ENCODE measurements at regions not wholly inside any gene's neighbourhood (a gene's known extent, or its start where the extent isn't known, plus 50 kb on each side); places are given as distances from the start of the nearest gene placed in this dataset.

DNA sequence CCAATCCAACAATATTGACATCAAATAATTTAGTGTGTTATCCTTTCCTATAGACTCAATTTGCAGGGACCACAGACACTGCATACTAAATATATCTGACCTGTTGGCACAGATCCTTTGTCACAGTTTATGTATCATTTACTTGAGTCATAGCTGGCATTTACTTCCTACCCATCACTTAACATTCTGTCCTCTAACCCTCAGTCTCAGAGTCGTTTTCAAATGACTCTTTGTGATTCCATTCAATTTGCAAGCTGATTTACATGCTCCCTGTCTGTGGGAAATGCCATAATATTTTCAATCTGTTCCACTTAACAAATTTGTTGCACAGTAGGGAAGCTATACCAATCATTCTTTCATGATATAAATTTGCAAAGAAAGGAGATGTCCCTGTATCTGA lies 265.7 kb upstream of the EDIL3 start:
- Histone ChIP-seq H4K12ac (ENCODE audit: low read depth, low read length) (no peak overlapping the region), H3K79me1 (ENCODE audit: low read length) (no peaks in the 10 kb centered on the region), H3K18ac (ENCODE audit: low read length) (no peak overlapping the region), H3K9ac (ENCODE audit: low read length) (no peak overlapping the region), H2BK120ac (ENCODE audit: insufficient read depth, low read length, poor library complexity) (no peak overlapping the region), H3K23ac (ENCODE audit: low read length) (no peak overlapping the region), H3K9me3 (ENCODE audit: insufficient read depth, low read depth, low read length) (no peaks in the 10 kb centered on the region), H3K14ac (ENCODE audit: low read length) (no peak overlapping the region), H4K8ac (ENCODE audit: low read depth, low read length) (no peak overlapping the region), H3K79me2 (ENCODE audit: control insufficient read depth, insufficient read depth, low read length, poor library complexity) (no peaks in the 10 kb centered on the region), H3K4ac (ENCODE audit: low read depth, low read length) (no peak overlapping the region), H4K91ac (ENCODE audit: low read depth, low read length) (no peak overlapping the region), H3K27ac (ENCODE audit: low read depth, low read length) (no peak overlapping the region), H3K36me3 (ENCODE audit: control insufficient read depth in 1 of 2, insufficient read depth in 2 of 2, low read length in 2 of 2) (no peaks in the 10 kb centered on the region), H2BK12ac (ENCODE audit: low read length) (no peak overlapping the region), H2AFZ (ENCODE audit: insufficient read depth, low read length, poor library complexity) (no peak overlapping the region), H2BK5ac (ENCODE audit: low read depth, low read length, poor library complexity) (no peak overlapping the region), H2AK5ac (ENCODE audit: low read length) (no peak overlapping the region), H3K4me3 (ENCODE audit: low read depth, low read length) (no peak overlapping the region), H3K27me3 (ENCODE audit: insufficient read depth, low read length) (no peaks in the 10 kb centered on the region), H3K4me2 (ENCODE audit: low read length) (no peak overlapping the region), H3K4me1 (ENCODE audit: control insufficient read depth in 1 of 2, insufficient read depth in 2 of 2, low read length in 2 of 2) (no peaks in the 10 kb centered on the region)
- no CpG with 5 or more reads among the region's 1 CpG for WGBS (ENCODE audit: extremely low coverage, insufficient coverage, insufficient read length)
- no peak for DNase-seq

DNA sequence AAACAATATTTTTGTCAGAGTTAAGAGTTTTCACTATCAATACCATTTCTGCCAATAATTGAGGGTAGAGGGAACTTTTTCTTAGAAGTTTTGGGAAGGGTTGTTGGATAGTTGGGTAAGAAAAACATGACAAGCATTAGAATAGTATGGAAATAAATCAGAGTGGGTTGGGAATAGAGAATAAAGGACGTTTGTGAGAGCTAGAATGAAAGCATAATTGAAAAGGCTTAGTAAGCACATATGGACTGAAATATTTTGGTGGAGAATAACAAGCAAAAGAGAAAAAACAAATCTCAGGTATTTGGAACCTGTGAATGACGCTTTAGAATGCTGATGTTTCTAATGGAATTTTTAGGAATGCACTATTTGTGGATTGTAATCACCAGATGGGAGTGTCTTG lies 262.9 kb upstream of the EDIL3 start:
- H2AK5ac ChIP-seq (ENCODE audit: low read length): no peak overlapping the region
- no peaks in the 10 kb centered on the region for H3K27me3 ChIP-seq (ENCODE audit: insufficient read depth, low read length)
- H3K18ac ChIP-seq (ENCODE audit: low read length): no peak overlapping the region
- H3K79me2 ChIP-seq (ENCODE audit: control insufficient read depth, insufficient read depth, low read length, poor library complexity): no peaks in the 10 kb centered on the region
- no peak overlapping the region for H4K12ac ChIP-seq (ENCODE audit: low read depth, low read length)
- H3K79me1 ChIP-seq (ENCODE audit: low read length): no peaks in the 10 kb centered on the region
- no peak overlapping the region for H3K23ac ChIP-seq (ENCODE audit: low read length)
- H3K9me3 ChIP-seq (ENCODE audit: insufficient read depth, low read depth, low read length): no peaks in the 10 kb centered on the region
- no peak for DNase-seq
- no peak overlapping the region for H2BK12ac ChIP-seq (ENCODE audit: low read length)
- H3K4ac ChIP-seq (ENCODE audit: low read depth, low read length): no peak overlapping the region
- no peak overlapping the region for H2BK5ac ChIP-seq (ENCODE audit: low read depth, low read length, poor library complexity)
- H4K8ac ChIP-seq (ENCODE audit: low read depth, low read length): no peak overlapping the region
- H3K36me3 ChIP-seq (ENCODE audit: control insufficient read depth in 1 of 2, insufficient read depth in 2 of 2, low read length in 2 of 2): no peaks in the 10 kb centered on the region
- H3K27ac ChIP-seq (ENCODE audit: low read depth, low read length): no peak overlapping the region
- no peak overlapping the region for H3K9ac ChIP-seq (ENCODE audit: low read length)
- H3K4me1 ChIP-seq (ENCODE audit: control insufficient read depth in 1 of 2, insufficient read depth in 2 of 2, low read length in 2 of 2): no peaks in the 10 kb centered on the region
- H3K4me3 ChIP-seq (ENCODE audit: low read depth, low read length): no peak overlapping the region
- no peak overlapping the region for H2AFZ ChIP-seq (ENCODE audit: insufficient read depth, low read length, poor library complexity)
- H2BK120ac ChIP-seq (ENCODE audit: insufficient read depth, low read length, poor library complexity): no peak overlapping the region
- no peak overlapping the region for H4K91ac ChIP-seq (ENCODE audit: low read depth, low read length)
- H3K4me2 ChIP-seq (ENCODE audit: low read length): no peak overlapping the region
- no peak overlapping the region for H3K14ac ChIP-seq (ENCODE audit: low read length)
- WGBS (ENCODE audit: extremely low coverage, insufficient coverage, insufficient read length): 100% methylated on average over 1 of the region's 2 CpGs

DNA sequence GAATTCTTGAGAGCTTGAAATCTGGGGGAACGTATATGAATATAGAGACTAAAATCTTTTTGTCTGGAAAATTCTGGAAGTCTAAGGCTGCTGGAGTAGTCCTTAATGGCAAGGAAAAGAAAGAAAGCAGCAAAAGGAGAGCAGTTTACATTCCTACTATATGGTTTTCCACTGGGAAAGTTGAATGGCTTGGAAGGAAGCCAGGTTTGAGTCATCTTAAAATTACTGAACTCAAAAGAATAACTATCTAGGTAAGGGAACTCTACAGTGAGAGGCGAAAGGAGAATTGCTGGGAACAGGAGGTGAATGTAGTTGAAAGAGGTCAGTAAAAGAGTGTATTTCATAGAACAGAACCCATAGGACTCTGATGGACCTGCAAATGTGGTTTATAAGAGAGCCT lies 258.1 kb upstream of the EDIL3 start:
- H3K14ac ChIP-seq (ENCODE audit: low read length): no peak overlapping the region
- no peak overlapping the region for H2BK120ac ChIP-seq (ENCODE audit: insufficient read depth, low read length, poor library complexity)
- WGBS (ENCODE audit: extremely low coverage, insufficient coverage, insufficient read length): no CpG with 5 or more reads among the region's 2 CpGs
- no peak overlapping the region for H3K4ac ChIP-seq (ENCODE audit: low read depth, low read length)
- no peak overlapping the region for H4K12ac ChIP-seq (ENCODE audit: low read depth, low read length)
- no peak overlapping the region for H2BK12ac ChIP-seq (ENCODE audit: low read length)
- no peak overlapping the region for H3K18ac ChIP-seq (ENCODE audit: low read length)
- H2BK5ac ChIP-seq (ENCODE audit: low read depth, low read length, poor library complexity): no peak overlapping the region
- H2AK5ac ChIP-seq (ENCODE audit: low read length): no peak overlapping the region
- no peak overlapping the region for H3K27ac ChIP-seq (ENCODE audit: low read depth, low read length)
- no peak overlapping the region for H2AFZ ChIP-seq (ENCODE audit: insufficient read depth, low read length, poor library complexity)
- H4K8ac ChIP-seq (ENCODE audit: low read depth, low read length): no peak overlapping the region
- no peaks in the 10 kb centered on the region for H3K9me3 ChIP-seq (ENCODE audit: insufficient read depth, low read depth, low read length)
- H3K4me2 ChIP-seq (ENCODE audit: low read length): no peak overlapping the region
- no peaks in the 10 kb centered on the region for H3K36me3 ChIP-seq (ENCODE audit: control insufficient read depth in 1 of 2, insufficient read depth in 2 of 2, low read length in 2 of 2)
- H4K91ac ChIP-seq (ENCODE audit: low read depth, low read length): no peak overlapping the region
- H3K9ac ChIP-seq (ENCODE audit: low read length): no peak overlapping the region
- no peaks in the 10 kb centered on the region for H3K27me3 ChIP-seq (ENCODE audit: insufficient read depth, low read length)
- no peak for DNase-seq
- H3K4me1 ChIP-seq (ENCODE audit: control insufficient read depth in 1 of 2, insufficient read depth in 2 of 2, low read length in 2 of 2): no peaks in the 10 kb centered on the region
- no peaks in the 10 kb centered on the region for H3K79me2 ChIP-seq (ENCODE audit: control insufficient read depth, insufficient read depth, low read length, poor library complexity)
- H3K23ac ChIP-seq (ENCODE audit: low read length): no peak overlapping the region
- no peak overlapping the region for H3K4me3 ChIP-seq (ENCODE audit: low read depth, low read length)
- H3K79me1 ChIP-seq (ENCODE audit: low read length): no peaks in the 10 kb centered on the region

DNA sequence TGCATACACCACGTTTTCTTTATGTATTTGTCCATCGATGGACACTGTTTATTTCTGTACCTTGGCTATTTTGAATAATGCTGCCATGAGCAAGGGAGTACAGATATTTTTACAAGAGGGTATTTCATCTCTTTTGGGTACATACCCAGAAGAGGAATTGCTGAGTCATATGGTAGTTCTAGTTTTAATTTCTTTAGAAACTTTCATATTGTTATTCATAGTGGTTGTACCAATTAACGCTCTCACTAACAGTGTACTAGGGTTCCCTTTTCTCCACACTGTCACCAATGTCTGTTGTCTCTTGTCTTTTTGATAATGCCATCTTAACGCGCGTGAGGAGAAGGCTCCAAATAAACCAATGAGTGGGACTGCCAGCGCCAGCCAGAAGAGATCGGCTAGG lies 257.6 kb upstream of the EDIL3 start:
- Histone ChIP-seq H2AFZ (ENCODE audit: insufficient read depth, low read length, poor library complexity) (no peak overlapping the region), H2BK12ac (ENCODE audit: low read length) (peak overlapping the region; percentile 40), H3K9me3 (ENCODE audit: insufficient read depth, low read depth, low read length) (no peaks in the 10 kb centered on the region), H3K27me3 (ENCODE audit: insufficient read depth, low read length) (no peaks in the 10 kb centered on the region), H2AK5ac (ENCODE audit: low read length) (no peak overlapping the region), H4K12ac (ENCODE audit: low read depth, low read length) (no peak overlapping the region), H4K8ac (ENCODE audit: low read depth, low read length) (no peak overlapping the region), H3K36me3 (ENCODE audit: control insufficient read depth in 1 of 2, insufficient read depth in 2 of 2, low read length in 2 of 2) (no peaks in the 10 kb centered on the region), H3K4me2 (ENCODE audit: low read length) (no peak overlapping the region), H3K4me1 (ENCODE audit: control insufficient read depth in 1 of 2, insufficient read depth in 2 of 2, low read length in 2 of 2) (no peaks in the 10 kb centered on the region), H3K79me1 (ENCODE audit: low read length) (no peaks in the 10 kb centered on the region), H3K14ac (ENCODE audit: low read length) (no peak overlapping the region), H3K79me2 (ENCODE audit: control insufficient read depth, insufficient read depth, low read length, poor library complexity) (no peaks in the 10 kb centered on the region), H3K27ac (ENCODE audit: low read depth, low read length) (no peak overlapping the region), H3K18ac (ENCODE audit: low read length) (no peak overlapping the region), H2BK5ac (ENCODE audit: low read depth, low read length, poor library complexity) (no peak overlapping the region), H2BK120ac (ENCODE audit: insufficient read depth, low read length, poor library complexity) (no peak overlapping the region), H4K91ac (ENCODE audit: low read depth, low read length) (no peak overlapping the region), H3K23ac (ENCODE audit: low read length) (no peak overlapping the region), H3K4ac (ENCODE audit: low read depth, low read length) (no peak overlapping the region), H3K9ac (ENCODE audit: low read length) (no peak overlapping the region), H3K4me3 (ENCODE audit: low read depth, low read length) (no peak overlapping the region)
- no peak for DNase-seq
- no CpG with 5 or more reads among the region's 8 CpGs for WGBS (ENCODE audit: extremely low coverage, insufficient coverage, insufficient read length)

Data from trophoblast cell (in vitro differentiated cells and primary cell).